ENCODE measurements at regions not wholly inside any gene's neighbourhood (a gene's known extent, or its start where the extent isn't known, plus 50 kb on each side); places are given as distances from the start of the nearest gene placed in this dataset.
"Not testable (repeated sequence)": the region's sequence is repeated elsewhere in the genome, so short reads cannot be mapped to it uniquely, and the experiment has no call there.

GRCh38 chr10:20662742-20663141 lies 234.4 kb downstream of the NEBL start:
- no peaks in the 10 kb centered on the region for H3K36me3 ChIP-seq
- 87 to 90% methylated on average over 3 of the region's 3 CpGs for WGBS, 2 donors
- peaks cover 0 to 6% (median 0%) of the 10 kb centered on the region in 3 donors for H3K9me3 ChIP-seq
- TF ChIP-seq POLR2A (IDR thresholded peaks at IDR 0.05) (no peak), CTCF (IDR thresholded peaks at IDR 0.05) (no peak)
- H3K4me1 ChIP-seq: no peaks in the 10 kb centered on the region
- no peak overlapping the region for H3K4me3 ChIP-seq
- no peaks in the 10 kb centered on the region for H3K27me3 ChIP-seq
- intact Hi-C loops (cut with DNase I): no loop called here
- H3K27ac ChIP-seq: no peak overlapping the region
- no peak for DNase-seq

GRCh38 chr10:20659225-20659624 lies 237.9 kb downstream of the NEBL start:
- Histone ChIP-seq H3K4me3 (no peak overlapping the region), H3K9me3 (peaks cover 0 to 6% (median 0%) of the 10 kb centered on the region in 3 donors), H3K27me3 (no peaks in the 10 kb centered on the region), H3K4me1 (no peaks in the 10 kb centered on the region), H3K36me3 (no peaks in the 10 kb centered on the region), H3K27ac (no peak overlapping the region)
- intact Hi-C loops (cut with DNase I): no loop called here
- DNase-seq: no peak
- 28 to 44% methylated on average over 2 of the region's 2 CpGs for WGBS, 2 donors
- no peak for TF ChIP-seq CTCF (IDR thresholded peaks at IDR 0.05)
- no peak for TF ChIP-seq POLR2A (IDR thresholded peaks at IDR 0.05)

GRCh38 chr10:20658158-20658557 lies 239.0 kb downstream of the NEBL start:
- Histone ChIP-seq H3K9me3 (peaks cover 0 to 6% (median 0%) of the 10 kb centered on the region in 3 donors), H3K27me3 (no peaks in the 10 kb centered on the region), H3K36me3 (no peaks in the 10 kb centered on the region), H3K27ac (no peak overlapping the region), H3K4me1 (no peaks in the 10 kb centered on the region), H3K4me3 (no peak overlapping the region)
- intact Hi-C loops (cut with DNase I): no loop called here
- no peak for TF ChIP-seq POLR2A (IDR thresholded peaks at IDR 0.05)
- TF ChIP-seq CTCF (IDR thresholded peaks at IDR 0.05): no peak
- no peak for DNase-seq
- 79 to 85% methylated on average over 4 of the region's 4 CpGs for WGBS, 2 donors

- 79 to 81% methylated on average over 3 of the region's 3 CpGs for WGBS, 2 donors
- no peaks in the 10 kb centered on the region for H3K9me3 ChIP-seq
These were observed 240.2 kb downstream of the NEBL start for GRCh38 chr10:20656886-20657285.

GRCh38 chr10:20652424-20652823 lies 244.7 kb downstream of the NEBL start:
- intact Hi-C loops (cut with DNase I); H3K9me3 ChIP-seq; H3K4me1 ChIP-seq; DNase-seq; H3K4me3 ChIP-seq; H3K36me3 ChIP-seq; H3K27me3 ChIP-seq; H3K27ac ChIP-seq: not testable (repeated sequence)
- WGBS, 2 donors: 87 to 89% methylated on average over 5 of the region's 5 CpGs

More at GRCh38 chr10:20656886-20657285, 240.2 kb downstream of the NEBL start:
- TF ChIP-seq POLR2A (IDR thresholded peaks at IDR 0.05): no peak
- no peak for TF ChIP-seq CTCF (IDR thresholded peaks at IDR 0.05)
- no peaks in the 10 kb centered on the region for H3K36me3 ChIP-seq
- no peak overlapping the region for H3K4me3 ChIP-seq
- H3K27ac ChIP-seq: no peak overlapping the region
- intact Hi-C loops (cut with DNase I): no loop called here
- no peaks in the 10 kb centered on the region for H3K27me3 ChIP-seq
- H3K4me1 ChIP-seq: no peaks in the 10 kb centered on the region
- DNase-seq: no peak

- Histone ChIP-seq H3K27me3 (no peaks in the 10 kb centered on the region), H3K4me1 (no peaks in the 10 kb centered on the region), H3K9me3 (no peaks in the 10 kb centered on the region), H3K36me3 (no peaks in the 10 kb centered on the region), H3K27ac (no peak overlapping the region), H3K4me3 (no peak overlapping the region)
- DNase-seq: no peak
- TF ChIP-seq POLR2A (IDR thresholded peaks at IDR 0.05) (no peak), CTCF (IDR thresholded peaks at IDR 0.05) (no peak)
- intact Hi-C loops (cut with DNase I): no loop called here
- WGBS, 2 donors: 26 to 42% methylated on average over 2 of the region's 2 CpGs
These were observed 248.7 kb downstream of the NEBL start for GRCh38 chr10:20648263-20648874.

Measured in esophagus squamous epithelium (tissue), 5 donors.